Spleen (tissue), 7 donors: ENCODE measurements at regions not wholly inside any gene's neighbourhood (a gene's known extent, or its start where the extent isn't known, plus 50 kb on each side); places are given as distances from the start of the nearest gene placed in this dataset.

ENCODE experiments used
- CTCF ChIP-seq, 11 experiments: fragments of 200-600 bp in 7 of 11; fragments of 450-650 bp in 4 of 11; sonication (generic) in 4 of 11; IDR thresholded peaks in 8 of 11; conservative IDR thresholded peaks in 3 of 11; 1 replicate in 7 of 11; 2 replicates in 4 of 11; pipeline versions ENCODE4 v1.4.0 to v1.8.0; 2016 to 2021; ENCODE audit warnings: antibody characterized with exemption in 11 of 11, inconsistent platforms in 4 of 11, mild to moderate bottlenecking in 1 of 11
- POLR2A ChIP-seq, 3 donors: fragments of 450-650 bp; IDR thresholded peaks; one replicate each; pipeline ENCODE4 v1.5.1; 2017; ENCODE audit warnings: antibody characterized with exemption in 3 of 3, mild to moderate bottlenecking in 1 of 3
- donor health status: DM: no; HTN: no; CAD: no; lungs with moderate emphysema.
- donor health status: DM: no; HTN: no; CAD: no.
- donor health status: DM: no; HTN: no; CAD: no.

GRCh38 chr2:129777762-129778583, 201.5 kb upstream of the RAB6C start:
- no peak for TF ChIP-seq CTCF (IDR thresholded peaks at IDR 0.05 in 8 of 11, conservative IDR thresholded peaks at IDR 0.05 in 3 of 11)
- no peak for TF ChIP-seq POLR2A (IDR thresholded peaks at IDR 0.05)
